Panc1 (cell line): ENCODE measurements at regions not wholly inside any gene's neighbourhood (a gene's known extent, or its start where the extent isn't known, plus 50 kb on each side); places are given as distances from the start of the nearest gene placed in this dataset.

ENCODE experiments used
- CTCF ChIP-seq: fragments of 450-650 bp; IDR thresholded peaks from 2 replicates; pipeline ENCODE4 v1.5.1; 2017; ENCODE audit warnings: mild to moderate bottlenecking
- POLR2AphosphoS5 ChIP-seq: IDR thresholded peaks from 2 replicates; pipeline ENCODE4 v1.6.1; 2012; ENCODE audit warnings: mild to moderate bottlenecking, low read depth, low read length, moderate library complexity
- SIN3A ChIP-seq: IDR thresholded peaks from 2 replicates; pipeline ENCODE4 v1.6.1; 2012; ENCODE audit warnings: low read depth, mild to moderate bottlenecking, low read length, moderate library complexity, borderline replicate concordance; ENCODE audit not compliant: insufficient read depth
- TCF7L2 ChIP-seq: IDR thresholded peaks from 2 replicates; pipeline ENCODE4 v1.6.1; 2011; ENCODE audit warnings: mild to moderate bottlenecking, low read depth, low read length, inconsistent platforms
- TF ChIP-seq, protein P1 (sequence below), 2 experiments: IDR thresholded peaks; 2 replicates each; pipeline ENCODE4 v1.6.1; 2011 to 2012; ENCODE audit warnings: low read depth in 2 of 2, control low read depth in 1 of 2, low read length in 1 of 2, mild to moderate bottlenecking in 1 of 2, moderate library complexity in 1 of 2; ENCODE audit not compliant: insufficient read depth in 1 of 2

DNA sequence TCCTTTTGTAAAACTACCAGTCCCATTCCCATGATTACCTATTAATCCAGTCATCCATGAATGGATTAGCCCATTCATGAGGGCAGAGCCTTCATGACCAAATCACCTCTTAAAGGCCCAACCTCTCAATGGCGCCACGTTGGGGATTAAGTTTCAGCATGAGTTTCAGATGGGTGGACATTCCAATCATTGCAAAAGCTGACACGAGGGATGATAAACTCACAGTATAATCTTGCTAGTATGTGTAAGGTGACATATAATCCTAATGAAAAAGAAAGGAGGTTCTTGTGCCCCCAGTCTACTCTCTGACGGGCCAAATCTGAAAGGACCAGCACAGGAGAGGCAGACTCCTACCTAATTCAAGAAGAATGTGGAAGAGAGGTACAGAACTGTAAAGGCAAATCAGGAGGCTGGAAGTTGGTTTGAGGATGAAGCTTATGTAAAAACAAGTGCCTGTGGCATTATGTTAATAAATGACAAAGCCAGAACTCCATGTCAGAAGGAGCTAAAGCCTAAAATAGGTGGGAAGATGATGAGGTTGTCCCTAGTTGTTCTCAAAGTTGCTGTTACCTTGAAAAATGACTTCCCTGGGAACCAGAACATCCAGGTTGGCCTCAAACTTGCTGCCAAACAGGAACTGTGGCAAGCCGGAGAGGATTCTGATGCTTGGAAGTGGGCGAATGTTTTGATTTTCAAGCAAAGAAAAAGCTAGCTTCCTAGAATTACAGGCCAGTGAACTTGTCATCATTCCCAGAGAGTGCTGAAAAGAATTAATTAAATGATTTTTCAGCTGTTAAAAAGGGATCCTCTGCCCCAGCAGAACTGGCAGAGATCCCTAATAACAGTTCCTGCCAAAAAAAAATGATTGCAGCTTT lies 106.5 kb upstream of the TIAM2 start:
- no peak for TF ChIP-seq CTCF
- no peak for TF ChIP-seq POLR2AphosphoS5
- TF ChIP-seq, protein P1, sequence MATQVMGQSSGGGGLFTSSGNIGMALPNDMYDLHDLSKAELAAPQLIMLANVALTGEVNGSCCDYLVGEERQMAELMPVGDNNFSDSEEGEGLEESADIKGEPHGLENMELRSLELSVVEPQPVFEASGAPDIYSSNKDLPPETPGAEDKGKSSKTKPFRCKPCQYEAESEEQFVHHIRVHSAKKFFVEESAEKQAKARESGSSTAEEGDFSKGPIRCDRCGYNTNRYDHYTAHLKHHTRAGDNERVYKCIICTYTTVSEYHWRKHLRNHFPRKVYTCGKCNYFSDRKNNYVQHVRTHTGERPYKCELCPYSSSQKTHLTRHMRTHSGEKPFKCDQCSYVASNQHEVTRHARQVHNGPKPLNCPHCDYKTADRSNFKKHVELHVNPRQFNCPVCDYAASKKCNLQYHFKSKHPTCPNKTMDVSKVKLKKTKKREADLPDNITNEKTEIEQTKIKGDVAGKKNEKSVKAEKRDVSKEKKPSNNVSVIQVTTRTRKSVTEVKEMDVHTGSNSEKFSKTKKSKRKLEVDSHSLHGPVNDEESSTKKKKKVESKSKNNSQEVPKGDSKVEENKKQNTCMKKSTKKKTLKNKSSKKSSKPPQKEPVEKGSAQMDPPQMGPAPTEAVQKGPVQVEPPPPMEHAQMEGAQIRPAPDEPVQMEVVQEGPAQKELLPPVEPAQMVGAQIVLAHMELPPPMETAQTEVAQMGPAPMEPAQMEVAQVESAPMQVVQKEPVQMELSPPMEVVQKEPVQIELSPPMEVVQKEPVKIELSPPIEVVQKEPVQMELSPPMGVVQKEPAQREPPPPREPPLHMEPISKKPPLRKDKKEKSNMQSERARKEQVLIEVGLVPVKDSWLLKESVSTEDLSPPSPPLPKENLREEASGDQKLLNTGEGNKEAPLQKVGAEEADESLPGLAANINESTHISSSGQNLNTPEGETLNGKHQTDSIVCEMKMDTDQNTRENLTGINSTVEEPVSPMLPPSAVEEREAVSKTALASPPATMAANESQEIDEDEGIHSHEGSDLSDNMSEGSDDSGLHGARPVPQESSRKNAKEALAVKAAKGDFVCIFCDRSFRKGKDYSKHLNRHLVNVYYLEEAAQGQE (IDR thresholded peaks at IDR 0.05; ENCODE audit: insufficient read depth in 1 of 2, low read depth in 2 of 2, low read length in 1 of 2), result no peak
- TF ChIP-seq TCF7L2, result no peak
- TF ChIP-seq SIN3A, result no peak
